Tibial nerve (tissue), 4 donors: ENCODE measurements at regions not wholly inside any gene's neighbourhood (a gene's known extent, or its start where the extent isn't known, plus 50 kb on each side); places are given as distances from the start of the nearest gene placed in this dataset.

Experiments used
- DNase-seq, 2 donors: peaks; one replicate each; pipeline ENCODE4 v3.0.0-alpha.2; 2019; ENCODE audit warnings: low spot score in 2 of 2
- H3K27ac ChIP-seq, 4 donors: fragments of 200-600 bp; sonication (generic) in 3 of 4; one replicate each; pipeline ENCODE4 v1.5.1; 2017 to 2019; ENCODE audit warnings: mild to moderate bottlenecking in 1 of 4
- H3K27me3 ChIP-seq, 2 donors: fragments of 200-600 bp; sonication (generic) in 1 of 2; one replicate each; pipeline versions ENCODE4 v1.5.1 to v1.6.0; 2017 to 2019
- H3K36me3 ChIP-seq, 3 donors: fragments of 200-600 bp; sonication (generic); one replicate each; pipeline ENCODE4 v1.5.1; 2018 to 2019
- H3K4me1 ChIP-seq, 4 donors: fragments of 200-600 bp; sonication (generic) in 3 of 4; one replicate each; pipeline ENCODE4 v1.5.1; 2017 to 2019
- H3K4me3 ChIP-seq, 4 donors: fragments of 200-600 bp; sonication (generic) in 3 of 4; one replicate each; pipeline ENCODE4 v1.5.1; 2017 to 2019; ENCODE audit warnings: mild to moderate bottlenecking in 1 of 4, moderate library complexity in 1 of 4
- H3K9me3 ChIP-seq, 4 donors: fragments of 200-600 bp; sonication (generic) in 3 of 4; one replicate each; pipeline ENCODE4 v1.5.1; 2017 to 2019
- CTCF ChIP-seq, 5 experiments: fragments of 200-600 bp in 3 of 5; fragments of 450-650 bp in 2 of 5; sonication (generic) in 3 of 5; IDR thresholded peaks; one replicate each; pipeline ENCODE4 v1.5.1; 2016 to 2019; ENCODE audit warnings: antibody characterized with exemption in 5 of 5, mild to moderate bottlenecking in 3 of 5, moderate library complexity in 2 of 5
- EP300 ChIP-seq, 2 donors: sonication (generic); formaldehyde crosslinking; IDR thresholded peaks; one replicate each; pipeline ENCODE4 v1.6.1; 2017; ENCODE audit warnings: antibody characterized with exemption in 2 of 2, mild to moderate bottlenecking in 1 of 2
- POLR2A ChIP-seq, 2 donors: fragments of 450-650 bp; IDR thresholded peaks; one replicate each; pipeline ENCODE4 v1.6.1; 2017; ENCODE audit warnings: antibody characterized with exemption in 2 of 2, mild to moderate bottlenecking in 2 of 2, moderate library complexity in 2 of 2
- WGBS, 2 donors: methylation state at CpG; one replicate each; pipeline ENCODE4 v1.1.5; 2018; 5-methylcytosine and 5-hydroxymethylcytosine counted together

GRCh38 chr3:176510097-176510496 lies 687.2 kb downstream of the TBL1XR1 start:
- no peak overlapping the region for H3K4me3 ChIP-seq
- H3K4me1 ChIP-seq = no peaks in the 10 kb centered on the region
- no peak for DNase-seq
- no peaks in the 10 kb centered on the region for H3K36me3 ChIP-seq
- WGBS, 2 donors = 92% methylated on average over 4 of the region's 4 CpGs
- no peak for TF ChIP-seq POLR2A (IDR thresholded peaks at IDR 0.05)
- no peak for TF ChIP-seq EP300 (IDR thresholded peaks at IDR 0.05)
- no peak for TF ChIP-seq CTCF (IDR thresholded peaks at IDR 0.05)
- no peaks in the 10 kb centered on the region for H3K27me3 ChIP-seq
- H3K9me3 ChIP-seq = peaks cover 0 to 39% (median 6%) of the 10 kb centered on the region in 4 donors
- no peak overlapping the region for H3K27ac ChIP-seq

- no peak overlapping the region for H3K27ac ChIP-seq
- H3K36me3 ChIP-seq = no peaks in the 10 kb centered on the region
- DNase-seq = no peak
- H3K4me3 ChIP-seq = no peak overlapping the region
- H3K27me3 ChIP-seq = no peaks in the 10 kb centered on the region
- 75 to 77% methylated on average over 9 of the region's 9 CpGs for whole genome bisulfite sequencing, 2 donors
- H3K9me3 ChIP-seq = no peaks in the 10 kb centered on the region
- H3K4me1 ChIP-seq = no peaks in the 10 kb centered on the region
- no peak for TF ChIP-seq POLR2A (IDR thresholded peaks at IDR 0.05)
- no peak for TF ChIP-seq EP300 (IDR thresholded peaks at IDR 0.05)
- TF ChIP-seq CTCF (IDR thresholded peaks at IDR 0.05) = no peak
Measured at GRCh38 chr3:176505878-176506621, 691.2 kb downstream of the TBL1XR1 start.

- H3K9me3 ChIP-seq = no peaks in the 10 kb centered on the region
- WGBS, 2 donors = 74% methylated on average over 3 of the region's 3 CpGs
- H3K4me3 ChIP-seq = no peak overlapping the region
- TF ChIP-seq POLR2A (IDR thresholded peaks at IDR 0.05) = no peak
- TF ChIP-seq EP300 (IDR thresholded peaks at IDR 0.05) = no peak
- TF ChIP-seq CTCF (IDR thresholded peaks at IDR 0.05) = no peak
- no peaks in the 10 kb centered on the region for H3K36me3 ChIP-seq
- H3K27ac ChIP-seq = no peak overlapping the region
- DNase-seq = no peak
- no peaks in the 10 kb centered on the region for H3K4me1 ChIP-seq
- no peaks in the 10 kb centered on the region for H3K27me3 ChIP-seq
Measured at GRCh38 chr3:176491084-176491483, 706.2 kb downstream of the TBL1XR1 start.

GRCh38 chr3:176490357-176490756 lies 706.9 kb downstream of the TBL1XR1 start:
- Histone ChIP-seq H3K4me1 (no peaks in the 10 kb centered on the region), H3K4me3 (no peak overlapping the region), H3K27me3 (no peaks in the 10 kb centered on the region), H3K27ac (no peak overlapping the region), H3K9me3 (no peaks in the 10 kb centered on the region), H3K36me3 (no peaks in the 10 kb centered on the region)
- TF ChIP-seq EP300 (IDR thresholded peaks at IDR 0.05) (no peak), POLR2A (IDR thresholded peaks at IDR 0.05) (no peak), CTCF (IDR thresholded peaks at IDR 0.05) (no peak)
- DNase-seq = no peak
- 89 to 93% methylated on average over 2 of the region's 2 CpGs for WGBS, 2 donors

GRCh38 chr3:176479248-176479647 lies 718.0 kb downstream of the TBL1XR1 start:
- TF ChIP-seq POLR2A (IDR thresholded peaks at IDR 0.05) = no peak
- TF ChIP-seq EP300 (IDR thresholded peaks at IDR 0.05) = no peak
- no peak for TF ChIP-seq CTCF (IDR thresholded peaks at IDR 0.05)
- DNase-seq = no peak
- Histone ChIP-seq H3K4me3 (no peak overlapping the region), H3K9me3 (peaks cover 0 to 9% (median 3%) of the 10 kb centered on the region in 4 donors), H3K27ac (no peak overlapping the region), H3K36me3 (no peaks in the 10 kb centered on the region), H3K27me3 (no peaks in the 10 kb centered on the region), H3K4me1 (no peaks in the 10 kb centered on the region)
- WGBS, 2 donors = 73 to 79% methylated on average over 6 of the region's 6 CpGs
